HUES64 (cell line): ENCODE measurements at regions not wholly inside any gene's neighbourhood (a gene's known extent, or its start where the extent isn't known, plus 50 kb on each side); places are given as distances from the start of the nearest gene placed in this dataset.
"Not testable (repeated sequence)": the region's sequence is repeated elsewhere in the genome, so short reads cannot be mapped to it uniquely, and the experiment has no call there.

Experiments used
- H3K27ac ChIP-seq: 2 replicates; pipeline ENCODE4 v1.7.0; 2013; ENCODE audit warnings: low read depth, low read length, inconsistent platforms
- H3K27me3 ChIP-seq: 2 replicates; pipeline ENCODE4 v1.6.1; 2013; ENCODE audit warnings: mild to moderate bottlenecking, low read length; ENCODE audit not compliant: insufficient read depth
- H3K36me3 ChIP-seq: 2 replicates; pipeline ENCODE4 v1.6.1; 2013; ENCODE audit warnings: mild to moderate bottlenecking, low read length; ENCODE audit not compliant: insufficient read depth
- H3K4me1 ChIP-seq: 2 replicates; pipeline ENCODE4 v1.6.1; 2013; ENCODE audit warnings: mild to moderate bottlenecking, low read length, moderate library complexity; ENCODE audit not compliant: insufficient read depth
- H3K4me3 ChIP-seq: 2 replicates; pipeline ENCODE4 v1.5.1; 2013; ENCODE audit warnings: mild to moderate bottlenecking, low read length, moderate library complexity
- H3K9ac ChIP-seq: 2 replicates; pipeline ENCODE4 v1.6.1; 2013; ENCODE audit warnings: mild to moderate bottlenecking, low read depth, low read length
- H3K9me3 ChIP-seq: 2 replicates; pipeline ENCODE4 v1.6.1; 2013; ENCODE audit warnings: low read depth, low read length; ENCODE audit not compliant: insufficient read depth
- WGBS: fragments of 150-250, 120-280 bp; methylation state at CpG from one replicate; pipeline ENCODE4 v1.1.7; 2013; ENCODE audit warnings: missing lambda C conversion rate; 5-methylcytosine and 5-hydroxymethylcytosine counted together

DNA sequence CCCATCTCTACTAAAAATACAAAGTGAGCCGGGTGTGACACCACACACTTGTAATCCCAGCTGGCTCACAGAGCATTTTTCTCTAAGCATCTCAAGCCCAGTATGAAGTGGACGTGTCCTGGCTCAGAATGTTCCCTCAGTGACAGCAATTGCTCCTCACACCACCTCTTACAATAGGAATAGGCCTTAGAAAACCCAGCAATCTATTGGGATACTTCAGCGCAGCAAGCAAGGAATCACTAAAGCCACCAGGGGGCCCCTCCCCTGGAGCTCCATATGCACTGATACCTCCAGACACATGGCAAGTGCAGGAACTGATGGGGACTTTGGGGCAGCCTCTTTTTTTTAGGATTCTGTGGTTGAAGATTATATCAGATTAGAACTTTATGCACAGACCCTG is 82.5 kb upstream of the GOLGA6L6 start:
- H3K4me3 ChIP-seq, H3K36me3 ChIP-seq, H3K27ac ChIP-seq, H3K9me3 ChIP-seq, H3K9ac ChIP-seq, H3K4me1 ChIP-seq, H3K27me3 ChIP-seq: not testable (repeated sequence)
- 73% methylated on average over 3 of the region's 3 CpGs for WGBS

DNA sequence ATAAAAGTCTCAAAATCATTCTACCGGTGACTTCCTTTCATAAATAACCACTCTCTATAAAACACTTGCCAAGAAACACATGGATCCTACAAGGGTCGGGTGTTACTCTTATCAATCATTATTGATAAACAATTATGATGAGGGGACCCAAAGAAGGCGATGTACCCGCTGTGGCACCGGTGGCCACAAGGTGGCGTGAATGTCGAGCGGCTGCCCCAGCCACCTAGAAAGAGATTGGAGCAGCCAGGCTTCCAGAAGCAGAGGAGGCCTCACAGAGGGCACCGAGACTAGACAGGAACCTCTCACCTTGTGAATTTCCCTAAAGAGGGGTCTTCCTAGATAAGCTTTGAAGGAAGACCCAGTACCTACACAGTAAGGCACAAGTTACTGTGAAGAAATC is 80.5 kb upstream of the GOLGA6L6 start:
- not testable (repeated sequence) for H3K27me3 ChIP-seq, H3K9me3 ChIP-seq, H3K4me3 ChIP-seq, H3K27ac ChIP-seq, H3K36me3 ChIP-seq, H3K4me1 ChIP-seq, H3K9ac ChIP-seq
- no CpG with 5 or more reads among the region's 9 CpGs for WGBS

DNA sequence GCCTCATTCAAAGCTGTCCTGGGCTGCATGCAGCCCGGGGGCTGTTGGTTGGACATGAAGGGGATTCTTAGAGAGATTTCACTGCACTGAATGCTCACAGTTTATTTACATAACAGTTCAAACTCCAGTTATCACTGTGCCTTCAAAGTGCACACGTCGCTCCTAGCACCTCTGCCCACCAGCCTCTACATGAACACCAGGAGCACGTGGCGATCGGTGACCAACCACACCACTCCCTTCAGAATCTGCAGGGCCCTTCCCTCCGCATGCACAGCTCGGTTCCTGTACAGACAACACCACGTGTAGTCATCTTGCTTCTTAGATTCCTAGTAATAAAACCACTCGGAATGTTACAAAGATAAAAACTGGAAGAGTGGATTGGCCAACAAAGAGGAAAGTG is 72.9 kb upstream of the GOLGA6L6 start:
- not testable (repeated sequence) for H3K27me3 ChIP-seq, H3K9ac ChIP-seq, H3K4me1 ChIP-seq, H3K27ac ChIP-seq, H3K4me3 ChIP-seq, H3K36me3 ChIP-seq, H3K9me3 ChIP-seq
- 70% methylated on average over 5 of the region's 10 CpGs for WGBS

DNA sequence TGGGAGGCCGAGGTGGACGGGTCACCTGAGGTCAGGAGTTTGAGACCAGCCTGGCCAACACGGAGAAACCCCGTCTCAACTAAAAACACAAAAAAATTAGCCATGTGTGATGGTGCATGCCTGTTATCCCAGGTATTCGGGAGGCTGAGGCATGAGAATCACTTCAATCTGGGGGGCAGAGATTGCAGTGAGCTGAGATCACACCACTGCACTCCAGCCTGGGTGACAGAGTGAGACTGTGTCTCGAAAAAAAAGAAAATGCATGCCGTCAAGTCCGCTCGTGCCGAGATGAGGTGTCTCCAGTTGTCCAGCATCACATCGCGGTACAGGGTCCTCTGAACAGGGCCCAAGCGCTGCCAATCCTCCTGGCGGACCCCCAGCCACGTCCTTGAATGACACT is 71.2 kb upstream of the GOLGA6L6 start:
- not testable (repeated sequence) for H3K36me3 ChIP-seq, H3K4me1 ChIP-seq, H3K4me3 ChIP-seq, H3K27me3 ChIP-seq, H3K9ac ChIP-seq, H3K9me3 ChIP-seq, H3K27ac ChIP-seq
- 82% methylated on average over 11 of the region's 15 CpGs for whole genome bisulfite sequencing

DNA sequence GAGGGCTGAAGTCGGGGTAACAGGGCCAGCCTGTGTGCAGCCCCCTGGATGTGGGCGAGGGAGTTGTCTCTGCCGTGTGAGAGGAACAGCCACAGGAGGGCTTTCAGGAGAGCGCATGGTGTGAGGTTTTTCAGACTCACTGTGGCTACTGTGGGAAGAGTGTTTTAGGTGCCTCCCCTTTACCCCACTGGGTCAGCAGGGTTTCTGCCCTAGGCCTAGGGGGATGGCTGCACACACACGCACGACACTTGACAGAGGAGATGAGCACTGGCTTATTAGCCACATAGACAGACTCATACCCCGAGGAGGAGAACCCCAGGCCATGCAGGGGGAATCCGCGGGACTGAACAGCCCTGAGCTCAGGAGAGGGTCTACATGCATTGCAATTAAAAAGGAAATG is 70.8 kb upstream of the GOLGA6L6 start:
- not testable (repeated sequence) for H3K27me3 ChIP-seq, H3K4me1 ChIP-seq, H3K9ac ChIP-seq, H3K36me3 ChIP-seq, H3K9me3 ChIP-seq, H3K4me3 ChIP-seq, H3K27ac ChIP-seq
- 90% methylated on average over 7 of the region's 9 CpGs for WGBS

DNA sequence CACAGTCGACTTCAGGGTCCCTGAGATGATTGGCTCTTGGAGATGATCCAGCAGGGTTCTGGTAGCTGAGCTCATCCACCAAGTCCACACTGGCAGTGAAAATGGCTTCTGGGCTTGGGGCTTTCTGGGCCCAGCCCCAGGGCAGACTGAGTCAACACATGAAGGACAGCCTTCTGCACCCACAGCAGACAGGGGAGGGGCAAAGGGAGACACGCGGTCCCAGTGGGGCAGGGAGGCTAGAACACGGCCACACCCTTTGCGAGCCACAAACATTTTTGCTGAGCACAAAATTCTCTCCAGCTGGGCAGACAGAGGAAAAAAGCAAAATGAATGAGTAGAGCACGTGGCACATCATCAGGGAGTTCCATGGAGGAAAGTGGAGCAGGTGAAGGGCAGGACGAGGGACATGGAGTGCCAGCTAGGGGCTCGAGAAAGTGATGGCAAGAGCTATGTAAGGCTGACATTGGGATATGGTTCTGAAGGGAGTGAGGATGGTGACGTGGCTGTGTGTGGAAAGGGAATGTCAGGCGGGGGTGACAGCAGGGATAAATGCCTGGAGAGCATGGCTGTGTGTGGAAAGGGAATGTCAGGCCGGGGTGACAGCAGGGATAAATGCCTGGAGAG is 70.2 kb upstream of the GOLGA6L6 start:
- not testable (repeated sequence) for H3K4me1 ChIP-seq, H3K9ac ChIP-seq, H3K36me3 ChIP-seq, H3K27me3 ChIP-seq, H3K4me3 ChIP-seq, H3K27ac ChIP-seq, H3K9me3 ChIP-seq
- WGBS = no CpG with 5 or more reads among the region's 11 CpGs

DNA sequence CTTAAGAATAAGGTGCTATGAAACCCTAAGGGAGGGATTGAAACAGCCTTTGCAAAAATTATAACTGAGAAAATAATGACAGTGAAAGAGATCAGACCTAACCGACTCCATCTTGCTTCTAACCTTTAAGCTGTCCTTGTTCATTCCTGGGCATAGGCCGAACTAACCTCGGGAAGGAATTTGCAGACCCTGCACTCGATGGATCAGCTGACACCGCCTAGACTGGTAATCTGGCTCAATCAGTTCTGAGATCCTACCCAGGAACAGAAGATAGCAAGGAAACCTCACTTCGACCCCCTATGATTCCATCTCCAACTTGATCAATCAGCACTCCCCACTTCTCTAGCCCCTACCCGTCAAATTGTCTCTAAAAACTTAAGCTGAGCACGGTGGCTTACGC is 66.6 kb upstream of the GOLGA6L6 start:
- H3K27ac ChIP-seq, H3K9ac ChIP-seq, H3K27me3 ChIP-seq, H3K9me3 ChIP-seq, H3K4me1 ChIP-seq, H3K36me3 ChIP-seq, H3K4me3 ChIP-seq: not testable (repeated sequence)
- 85% methylated on average over 4 of the region's 9 CpGs for WGBS

DNA sequence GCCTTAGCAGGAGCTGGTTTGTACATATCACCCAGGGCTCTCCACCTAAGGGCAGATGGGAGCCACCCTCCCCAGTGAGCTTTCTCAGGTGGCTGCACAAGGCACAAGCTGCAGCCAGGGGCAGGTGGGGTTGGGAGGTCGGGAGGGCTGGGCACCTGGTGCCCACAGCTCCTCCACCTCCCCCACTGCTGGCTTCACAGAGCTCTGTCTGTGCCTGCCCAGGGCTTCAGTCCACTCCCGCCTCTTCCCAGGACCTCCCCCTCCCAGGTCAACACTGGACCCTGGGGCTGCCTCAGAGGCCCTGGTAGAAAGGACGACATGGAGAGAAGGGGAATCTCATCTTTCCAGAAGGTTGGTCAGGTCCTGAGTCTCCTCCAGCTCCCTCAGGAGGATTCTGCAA is 55.6 kb upstream of the GOLGA6L6 start:
- H3K9ac ChIP-seq, H3K27me3 ChIP-seq, H3K9me3 ChIP-seq, H3K36me3 ChIP-seq, H3K4me1 ChIP-seq, H3K4me3 ChIP-seq, H3K27ac ChIP-seq: not testable (repeated sequence)
- WGBS = no CpG with 5 or more reads among the region's 3 CpGs

DNA sequence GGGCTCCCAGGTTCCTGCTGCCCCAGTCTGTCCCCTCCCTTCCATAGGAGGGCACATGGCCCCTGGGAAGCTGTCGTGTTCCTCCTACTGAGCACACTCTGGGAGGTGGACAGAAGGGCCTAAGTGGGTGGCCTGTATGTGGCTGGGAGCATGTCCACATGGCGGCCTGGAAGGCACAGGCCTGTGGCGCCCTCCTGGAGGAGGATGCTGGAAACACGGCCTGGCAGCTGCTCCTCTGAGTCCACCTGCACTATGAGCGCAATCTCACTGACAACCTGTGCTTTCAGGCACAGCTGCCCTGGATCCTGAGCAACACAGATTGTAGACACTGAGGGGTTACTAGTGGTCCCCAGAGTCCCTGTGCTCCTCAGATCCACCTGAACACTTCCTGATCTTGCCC is 52.6 kb upstream of the GOLGA6L6 start:
- WGBS = 70% methylated on average over 1 of the region's 5 CpGs
- H3K9me3 ChIP-seq, H3K9ac ChIP-seq, H3K27ac ChIP-seq, H3K27me3 ChIP-seq, H3K4me3 ChIP-seq, H3K4me1 ChIP-seq, H3K36me3 ChIP-seq: not testable (repeated sequence)

DNA sequence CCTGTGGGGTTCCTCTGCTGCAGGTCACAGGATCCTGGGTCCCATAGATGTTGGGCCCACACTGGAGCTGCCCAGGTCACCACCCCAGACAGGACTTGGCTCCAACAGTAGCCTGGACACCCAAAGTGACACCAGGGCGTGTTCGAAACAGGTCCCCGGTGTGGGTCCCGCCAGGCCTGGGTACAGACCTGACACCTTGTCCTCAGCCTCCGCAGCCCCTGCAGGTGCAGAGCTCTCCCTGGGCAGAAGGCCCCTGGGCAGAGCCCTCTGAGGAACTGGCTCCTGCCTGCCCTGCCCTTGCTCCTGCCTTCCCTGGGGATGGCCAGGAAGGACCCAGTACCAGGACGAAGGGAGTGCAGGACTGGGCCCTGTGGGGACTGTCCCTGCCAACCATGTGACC is 50.3 kb upstream of the GOLGA6L6 start:
- not testable (repeated sequence) for H3K4me3 ChIP-seq, H3K36me3 ChIP-seq, H3K9me3 ChIP-seq, H3K27me3 ChIP-seq, H3K4me1 ChIP-seq, H3K27ac ChIP-seq, H3K9ac ChIP-seq
- 94% methylated on average over 5 of the region's 6 CpGs for WGBS
